ENCODE measurements at regions not wholly inside any gene's neighbourhood (a gene's known extent, or its start where the extent isn't known, plus 50 kb on each side); places are given as distances from the start of the nearest gene placed in this dataset.

- no peak overlapping the region for H3K27ac ChIP-seq (ENCODE audit: low read depth, low read length)
- H3K4me1 ChIP-seq (ENCODE audit: control insufficient read depth, insufficient read depth, low read length): no peaks in the 10 kb centered on the region
- H3K9me3 ChIP-seq (ENCODE audit: control insufficient read depth, insufficient read depth, low read length): no peaks in the 10 kb centered on the region
- no peaks in the 10 kb centered on the region for H3K36me3 ChIP-seq (ENCODE audit: control insufficient read depth, insufficient read depth, low read length)
- H3K27me3 ChIP-seq (ENCODE audit: control insufficient read depth, insufficient read depth, low read length): no peaks in the 10 kb centered on the region
- no peak overlapping the region for H3K9ac ChIP-seq (ENCODE audit: low read depth, low read length)
- H3K4me3 ChIP-seq (ENCODE audit: low read depth, low read length): no peak overlapping the region
These were observed 678.1 kb downstream of the MCTP2 start for GRCh38 chr15:94909510-94909909.

DNA sequence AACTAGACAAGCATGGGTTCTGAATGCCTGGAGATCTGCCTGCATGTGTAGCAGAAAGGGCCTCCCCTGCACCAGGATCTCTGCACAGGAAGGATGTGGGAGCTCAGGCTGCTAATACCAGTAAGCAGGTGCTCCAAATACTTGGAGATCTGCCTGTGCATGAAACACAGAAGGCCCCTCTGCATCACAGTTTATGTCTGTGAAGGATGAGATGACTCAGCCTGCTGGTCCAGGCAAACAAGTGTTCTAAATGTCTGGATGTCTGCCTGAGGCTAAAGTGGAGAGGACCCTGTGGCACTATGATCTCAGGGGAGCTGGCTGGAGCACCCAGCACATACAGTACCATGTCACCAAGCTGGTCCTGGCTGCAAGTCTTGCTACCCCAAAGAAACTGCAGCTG lies 678.8 kb downstream of the MCTP2 start:
- H3K27me3 ChIP-seq (ENCODE audit: control insufficient read depth, insufficient read depth, low read length): no peaks in the 10 kb centered on the region
- H3K27ac ChIP-seq (ENCODE audit: low read depth, low read length): no peak overlapping the region
- H3K4me1 ChIP-seq (ENCODE audit: control insufficient read depth, insufficient read depth, low read length): no peaks in the 10 kb centered on the region
- no peak overlapping the region for H3K4me3 ChIP-seq (ENCODE audit: low read depth, low read length)
- no peaks in the 10 kb centered on the region for H3K36me3 ChIP-seq (ENCODE audit: control insufficient read depth, insufficient read depth, low read length)
- no peak overlapping the region for H3K9ac ChIP-seq (ENCODE audit: low read depth, low read length)
- H3K9me3 ChIP-seq (ENCODE audit: control insufficient read depth, insufficient read depth, low read length): no peaks in the 10 kb centered on the region

DNA sequence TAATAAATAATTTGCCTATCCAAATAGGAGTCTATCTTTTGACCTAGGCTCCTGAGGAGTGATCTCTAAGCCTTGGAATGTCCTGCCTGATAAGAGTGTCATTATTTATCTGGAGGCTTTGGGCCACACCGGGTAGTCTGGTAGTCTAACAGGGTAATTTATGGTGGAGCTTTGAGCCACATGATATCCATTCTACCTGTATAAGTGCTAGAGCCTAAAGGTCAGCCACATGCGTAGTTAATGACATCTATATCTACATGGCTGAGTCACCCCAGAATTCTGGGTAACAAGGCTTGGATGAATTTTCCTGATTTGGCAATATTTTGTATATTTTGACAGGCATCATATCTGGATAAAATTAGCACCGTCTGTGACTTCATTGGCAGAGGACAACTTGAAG lies 681.4 kb downstream of the MCTP2 start:
- no peaks in the 10 kb centered on the region for H3K4me1 ChIP-seq (ENCODE audit: control insufficient read depth, insufficient read depth, low read length)
- no peak overlapping the region for H3K9ac ChIP-seq (ENCODE audit: low read depth, low read length)
- no peaks in the 10 kb centered on the region for H3K9me3 ChIP-seq (ENCODE audit: control insufficient read depth, insufficient read depth, low read length)
- H3K27me3 ChIP-seq (ENCODE audit: control insufficient read depth, insufficient read depth, low read length): no peaks in the 10 kb centered on the region
- no peak overlapping the region for H3K4me3 ChIP-seq (ENCODE audit: low read depth, low read length)
- H3K27ac ChIP-seq (ENCODE audit: low read depth, low read length): no peak overlapping the region
- no peaks in the 10 kb centered on the region for H3K36me3 ChIP-seq (ENCODE audit: control insufficient read depth, insufficient read depth, low read length)

DNA sequence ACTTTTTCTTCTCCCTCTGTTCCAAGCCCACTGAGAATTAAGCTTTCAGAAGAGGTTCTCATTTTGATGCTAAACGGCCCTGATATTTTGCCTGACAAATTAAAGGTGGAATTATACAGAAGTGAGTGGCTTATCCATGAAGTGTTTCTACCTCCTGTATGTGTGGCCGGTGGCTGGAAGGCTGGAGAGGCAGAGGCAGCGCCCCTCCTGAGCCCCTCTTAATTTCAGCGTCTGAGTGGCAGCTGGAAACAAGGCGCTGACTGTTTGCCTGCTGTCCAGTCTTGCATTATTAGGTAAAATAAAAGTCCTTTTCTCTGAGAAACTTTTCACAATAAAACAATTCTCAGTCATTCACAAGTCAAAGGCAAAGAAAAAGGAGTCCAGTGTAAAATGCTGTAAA lies 685.7 kb downstream of the MCTP2 start:
- Histone ChIP-seq H3K36me3 (ENCODE audit: control insufficient read depth, insufficient read depth, low read length) (no peaks in the 10 kb centered on the region), H3K27me3 (ENCODE audit: control insufficient read depth, insufficient read depth, low read length) (no peaks in the 10 kb centered on the region), H3K27ac (ENCODE audit: low read depth, low read length) (no peak overlapping the region), H3K9ac (ENCODE audit: low read depth, low read length) (no peak overlapping the region), H3K4me3 (ENCODE audit: low read depth, low read length) (no peak overlapping the region), H3K9me3 (ENCODE audit: control insufficient read depth, insufficient read depth, low read length) (no peaks in the 10 kb centered on the region), H3K4me1 (ENCODE audit: control insufficient read depth, insufficient read depth, low read length) (no peaks in the 10 kb centered on the region)

DNA sequence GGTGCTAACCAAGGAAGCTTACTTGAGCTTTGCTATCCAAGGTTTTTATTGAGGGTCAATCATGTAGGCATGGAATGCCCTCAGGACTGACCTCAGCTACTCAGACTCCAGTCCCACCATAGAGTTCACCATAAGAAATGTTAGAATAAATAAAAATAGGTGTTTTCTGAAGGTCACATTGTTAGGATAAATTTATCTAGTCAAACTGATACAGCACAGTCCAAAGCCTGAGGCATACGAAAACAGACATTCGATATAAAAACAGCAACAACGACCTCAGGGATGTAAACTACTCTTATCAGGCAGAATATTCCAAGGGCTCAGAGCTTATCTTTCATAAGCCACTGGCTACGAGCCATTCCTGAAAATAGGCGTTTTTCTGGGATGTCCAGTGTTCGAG lies 690.6 kb downstream of the MCTP2 start:
- Histone ChIP-seq H3K27me3 (ENCODE audit: control insufficient read depth, insufficient read depth, low read length) (no peaks in the 10 kb centered on the region), H3K27ac (ENCODE audit: low read depth, low read length) (no peak overlapping the region), H3K4me1 (ENCODE audit: control insufficient read depth, insufficient read depth, low read length) (no peaks in the 10 kb centered on the region), H3K4me3 (ENCODE audit: low read depth, low read length) (no peak overlapping the region), H3K36me3 (ENCODE audit: control insufficient read depth, insufficient read depth, low read length) (no peaks in the 10 kb centered on the region), H3K9ac (ENCODE audit: low read depth, low read length) (no peak overlapping the region), H3K9me3 (ENCODE audit: control insufficient read depth, insufficient read depth, low read length) (no peaks in the 10 kb centered on the region)

DNA sequence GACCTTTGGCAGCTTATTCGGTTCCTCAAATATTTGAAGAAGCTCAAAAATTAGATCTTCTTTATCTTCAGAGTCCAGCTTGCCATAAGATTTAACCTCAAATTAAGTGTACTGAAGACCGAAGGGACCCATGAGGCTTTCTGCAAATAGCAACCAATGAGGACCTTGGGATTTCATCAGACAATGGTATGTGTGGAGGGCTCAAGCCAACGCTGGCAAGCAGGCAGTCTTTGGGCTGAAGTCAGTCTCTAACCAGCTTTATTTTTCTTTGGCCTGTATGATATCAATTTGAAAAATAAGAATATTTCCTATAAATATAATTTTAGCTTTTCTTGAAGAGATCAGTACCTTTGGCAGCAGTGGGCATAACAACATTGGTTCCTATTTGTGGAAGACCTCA lies 692.7 kb downstream of the MCTP2 start:
- no peak overlapping the region for H3K27ac ChIP-seq (ENCODE audit: low read depth, low read length)
- H3K36me3 ChIP-seq (ENCODE audit: control insufficient read depth, insufficient read depth, low read length): no peaks in the 10 kb centered on the region
- no peaks in the 10 kb centered on the region for H3K4me1 ChIP-seq (ENCODE audit: control insufficient read depth, insufficient read depth, low read length)
- H3K9ac ChIP-seq (ENCODE audit: low read depth, low read length): no peak overlapping the region
- no peaks in the 10 kb centered on the region for H3K27me3 ChIP-seq (ENCODE audit: control insufficient read depth, insufficient read depth, low read length)
- H3K9me3 ChIP-seq (ENCODE audit: control insufficient read depth, insufficient read depth, low read length): no peaks in the 10 kb centered on the region
- H3K4me3 ChIP-seq (ENCODE audit: low read depth, low read length): no peak overlapping the region

DNA sequence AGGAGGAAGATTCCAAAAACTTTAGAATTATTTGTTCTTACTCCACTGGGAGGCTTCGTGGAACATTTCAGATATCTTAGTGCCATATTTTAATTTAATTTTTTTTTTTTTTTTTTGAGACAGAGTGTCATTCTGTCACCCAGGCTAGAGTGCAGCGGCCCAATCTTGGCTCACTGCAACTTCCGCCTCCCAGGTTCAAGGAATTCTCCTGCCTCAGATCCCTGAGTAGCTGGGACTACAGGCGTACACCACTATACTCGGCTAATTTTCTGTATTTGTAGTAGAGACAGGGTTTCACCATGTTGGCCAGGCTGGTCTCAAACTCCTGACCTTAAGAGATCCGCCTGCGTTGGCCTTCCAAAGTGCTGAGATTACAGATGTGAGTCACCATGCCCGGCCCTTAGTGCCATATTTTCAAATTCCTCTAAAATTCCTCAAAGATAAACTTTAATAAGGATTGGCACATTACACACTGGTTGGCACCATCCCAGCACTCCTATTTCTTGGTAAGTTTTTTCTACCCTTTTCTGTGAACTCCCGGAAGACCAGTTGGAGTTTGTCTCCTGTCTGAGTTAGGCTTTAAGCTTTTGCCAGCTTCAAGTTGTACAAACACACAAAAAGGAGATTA lies 693.7 kb downstream of the MCTP2 start:
- Histone ChIP-seq H3K9me3 (ENCODE audit: control insufficient read depth, insufficient read depth, low read length) (no peaks in the 10 kb centered on the region), H3K9ac (ENCODE audit: low read depth, low read length) (no peak overlapping the region), H3K4me3 (ENCODE audit: low read depth, low read length) (no peak overlapping the region), H3K27ac (ENCODE audit: low read depth, low read length) (no peak overlapping the region), H3K27me3 (ENCODE audit: control insufficient read depth, insufficient read depth, low read length) (no peaks in the 10 kb centered on the region), H3K36me3 (ENCODE audit: control insufficient read depth, insufficient read depth, low read length) (no peaks in the 10 kb centered on the region), H3K4me1 (ENCODE audit: control insufficient read depth, insufficient read depth, low read length) (no peaks in the 10 kb centered on the region)

DNA sequence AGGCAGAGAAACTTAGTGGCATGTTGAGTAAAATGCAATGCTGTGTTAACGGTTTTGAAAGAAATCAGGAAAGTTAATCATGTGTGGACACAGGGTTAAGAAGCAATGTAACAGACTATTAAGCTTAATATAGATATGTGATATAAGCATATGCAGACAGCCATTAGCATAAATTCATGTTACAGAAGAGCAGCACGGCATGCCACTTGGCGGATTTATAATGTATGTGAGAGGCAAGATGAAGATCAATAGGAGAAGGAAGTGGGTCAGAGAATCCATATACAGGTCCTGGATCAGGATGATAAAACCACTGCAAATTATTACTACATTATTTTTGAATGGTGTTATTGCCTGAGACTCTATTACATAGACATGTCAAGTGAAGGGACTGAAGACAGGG lies 694.3 kb downstream of the MCTP2 start:
- H3K27me3 ChIP-seq (ENCODE audit: control insufficient read depth, insufficient read depth, low read length): no peaks in the 10 kb centered on the region
- H3K9ac ChIP-seq (ENCODE audit: low read depth, low read length): no peak overlapping the region
- H3K9me3 ChIP-seq (ENCODE audit: control insufficient read depth, insufficient read depth, low read length): no peaks in the 10 kb centered on the region
- no peaks in the 10 kb centered on the region for H3K4me1 ChIP-seq (ENCODE audit: control insufficient read depth, insufficient read depth, low read length)
- H3K4me3 ChIP-seq (ENCODE audit: low read depth, low read length): no peak overlapping the region
- no peaks in the 10 kb centered on the region for H3K36me3 ChIP-seq (ENCODE audit: control insufficient read depth, insufficient read depth, low read length)
- no peak overlapping the region for H3K27ac ChIP-seq (ENCODE audit: low read depth, low read length)

- H3K9me3 ChIP-seq (ENCODE audit: control insufficient read depth, insufficient read depth, low read length): no peaks in the 10 kb centered on the region
- no peaks in the 10 kb centered on the region for H3K36me3 ChIP-seq (ENCODE audit: control insufficient read depth, insufficient read depth, low read length)
- no peak overlapping the region for H3K4me3 ChIP-seq (ENCODE audit: low read depth, low read length)
- H3K27ac ChIP-seq (ENCODE audit: low read depth, low read length): no peak overlapping the region
- H3K27me3 ChIP-seq (ENCODE audit: control insufficient read depth, insufficient read depth, low read length): no peaks in the 10 kb centered on the region
- no peaks in the 10 kb centered on the region for H3K4me1 ChIP-seq (ENCODE audit: control insufficient read depth, insufficient read depth, low read length)
- no peak overlapping the region for H3K9ac ChIP-seq (ENCODE audit: low read depth, low read length)
These were observed 695.6 kb downstream of the MCTP2 start for GRCh38 chr15:94927003-94927402.

GRCh38 chr15:94929282-94929681 lies 697.9 kb downstream of the MCTP2 start:
- Histone ChIP-seq H3K9me3 (ENCODE audit: control insufficient read depth, insufficient read depth, low read length) (peaks cover 1% of the 10 kb centered on the region; the same call in 1 of the 2 replicates), H3K4me3 (ENCODE audit: low read depth, low read length) (no peak overlapping the region), H3K27me3 (ENCODE audit: control insufficient read depth, insufficient read depth, low read length) (no peaks in the 10 kb centered on the region), H3K36me3 (ENCODE audit: control insufficient read depth, insufficient read depth, low read length) (no peaks in the 10 kb centered on the region), H3K27ac (ENCODE audit: low read depth, low read length) (no peak overlapping the region), H3K9ac (ENCODE audit: low read depth, low read length) (no peak overlapping the region), H3K4me1 (ENCODE audit: control insufficient read depth, insufficient read depth, low read length) (no peaks in the 10 kb centered on the region)

DNA sequence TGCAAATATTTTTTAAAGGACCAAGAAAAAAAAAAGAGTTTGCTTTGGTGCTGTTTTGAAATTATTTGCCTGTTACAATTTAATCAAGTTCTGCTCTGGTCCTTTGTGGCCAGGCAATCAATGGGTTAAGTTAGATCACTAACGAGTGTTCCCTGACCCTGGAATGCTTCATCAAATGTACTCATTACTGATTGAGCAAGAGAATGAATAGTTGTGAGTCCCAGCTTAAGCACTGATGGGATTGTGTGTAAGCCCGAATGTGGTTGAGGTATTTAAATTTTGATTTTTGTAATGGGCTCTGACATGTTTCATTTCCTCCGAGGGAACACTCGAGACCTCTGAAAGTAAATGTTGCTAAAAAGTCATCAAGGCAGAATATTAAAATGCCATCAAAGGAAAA lies 699.1 kb downstream of the MCTP2 start:
- Histone ChIP-seq H3K9ac (ENCODE audit: low read depth, low read length) (no peak overlapping the region), H3K36me3 (ENCODE audit: control insufficient read depth, insufficient read depth, low read length) (no peaks in the 10 kb centered on the region), H3K27ac (ENCODE audit: low read depth, low read length) (no peak overlapping the region), H3K27me3 (ENCODE audit: control insufficient read depth, insufficient read depth, low read length) (no peaks in the 10 kb centered on the region), H3K9me3 (ENCODE audit: control insufficient read depth, insufficient read depth, low read length) (peaks cover 9% of the 10 kb centered on the region; the same call in 1 of the 2 replicates), H3K4me3 (ENCODE audit: low read depth, low read length) (no peak overlapping the region), H3K4me1 (ENCODE audit: control insufficient read depth, insufficient read depth, low read length) (no peaks in the 10 kb centered on the region)

DNA sequence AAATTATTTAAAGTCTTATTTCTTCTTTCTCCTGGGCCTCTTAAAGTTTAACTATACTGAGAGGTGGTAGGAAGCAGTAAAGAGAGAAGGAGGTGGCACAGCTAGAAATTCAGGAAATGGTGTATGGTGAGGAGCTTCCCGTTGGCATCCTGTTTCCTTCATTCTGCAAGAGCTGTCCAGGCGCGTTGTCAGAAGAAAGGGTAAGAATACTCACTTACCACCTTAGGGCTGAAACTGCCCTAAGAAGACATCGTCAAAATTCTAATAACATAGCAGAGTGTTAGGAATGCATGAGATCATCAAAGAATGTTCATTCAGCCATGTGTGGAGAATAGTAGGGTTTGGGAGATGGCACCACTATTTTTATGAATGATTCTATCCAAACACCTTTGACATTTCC lies 699.6 kb downstream of the MCTP2 start:
- Histone ChIP-seq H3K27ac (ENCODE audit: low read depth, low read length) (no peak overlapping the region), H3K36me3 (ENCODE audit: control insufficient read depth, insufficient read depth, low read length) (no peaks in the 10 kb centered on the region), H3K4me1 (ENCODE audit: control insufficient read depth, insufficient read depth, low read length) (no peaks in the 10 kb centered on the region), H3K4me3 (ENCODE audit: low read depth, low read length) (no peak overlapping the region), H3K27me3 (ENCODE audit: control insufficient read depth, insufficient read depth, low read length) (no peaks in the 10 kb centered on the region), H3K9me3 (ENCODE audit: control insufficient read depth, insufficient read depth, low read length) (peaks cover 9% of the 10 kb centered on the region; the same call in 1 of the 2 replicates), H3K9ac (ENCODE audit: low read depth, low read length) (no peak overlapping the region)
